ENCODE measurements at regions not wholly inside any gene's neighbourhood (a gene's known extent, or its start where the extent isn't known, plus 50 kb on each side); places are given as distances from the start of the nearest gene placed in this dataset.

DNA sequence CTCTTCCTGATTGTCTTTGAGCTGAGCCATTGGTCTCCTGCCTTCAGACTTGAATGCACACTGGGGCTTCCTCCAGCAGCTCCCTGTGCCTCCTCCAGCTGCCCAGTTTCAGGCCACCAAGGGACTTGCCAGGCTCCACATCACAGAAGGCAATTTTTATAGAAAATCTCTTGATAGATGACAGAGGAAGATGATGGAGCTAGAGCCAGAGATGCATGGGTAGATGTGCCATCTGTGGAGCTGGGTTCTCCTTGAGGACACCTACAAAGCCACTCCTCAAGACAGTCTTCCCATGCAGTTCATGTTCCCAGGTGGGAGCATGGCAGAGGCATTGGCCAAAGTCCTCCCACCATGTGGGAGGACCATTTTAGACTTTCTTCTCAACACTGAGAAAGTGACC is 239.6 kb upstream of the IRX1 start:
- Histone ChIP-seq H3K27ac (ENCODE audit: low read length) (no peak overlapping the region), H3K79me2 (ENCODE audit: insufficient read depth, low read length) (no peaks in the 10 kb centered on the region), H3K9me3 (ENCODE audit: insufficient read depth, low read length, severe bottlenecking) (peaks cover 2% of the 10 kb centered on the region), H2AFZ (ENCODE audit: low read depth, low read length) (no peak overlapping the region), H3K27me3 (ENCODE audit: insufficient read depth, low read length, poor library complexity) (no peaks in the 10 kb centered on the region), H3K9ac (ENCODE audit: low read depth, low read length) (no peak overlapping the region), H3K4me1 (ENCODE audit: insufficient read depth, low read length) (no peaks in the 10 kb centered on the region), H4K20me1 (ENCODE audit: insufficient read depth, low read length) (no peaks in the 10 kb centered on the region), H3K4me3 (ENCODE audit: low read depth in 1 of 2, low read length in 2 of 2) (no peak overlapping the region), H3K36me3 (ENCODE audit: insufficient read depth, low read length) (no peaks in the 10 kb centered on the region), H3K4me2 (ENCODE audit: insufficient read depth, low read length) (no peak overlapping the region)
- DNase-seq (no peak), ATAC-seq (ENCODE audit: insufficient read depth, low read depth) (no peak)
- TF ChIP-seq, protein P1, sequence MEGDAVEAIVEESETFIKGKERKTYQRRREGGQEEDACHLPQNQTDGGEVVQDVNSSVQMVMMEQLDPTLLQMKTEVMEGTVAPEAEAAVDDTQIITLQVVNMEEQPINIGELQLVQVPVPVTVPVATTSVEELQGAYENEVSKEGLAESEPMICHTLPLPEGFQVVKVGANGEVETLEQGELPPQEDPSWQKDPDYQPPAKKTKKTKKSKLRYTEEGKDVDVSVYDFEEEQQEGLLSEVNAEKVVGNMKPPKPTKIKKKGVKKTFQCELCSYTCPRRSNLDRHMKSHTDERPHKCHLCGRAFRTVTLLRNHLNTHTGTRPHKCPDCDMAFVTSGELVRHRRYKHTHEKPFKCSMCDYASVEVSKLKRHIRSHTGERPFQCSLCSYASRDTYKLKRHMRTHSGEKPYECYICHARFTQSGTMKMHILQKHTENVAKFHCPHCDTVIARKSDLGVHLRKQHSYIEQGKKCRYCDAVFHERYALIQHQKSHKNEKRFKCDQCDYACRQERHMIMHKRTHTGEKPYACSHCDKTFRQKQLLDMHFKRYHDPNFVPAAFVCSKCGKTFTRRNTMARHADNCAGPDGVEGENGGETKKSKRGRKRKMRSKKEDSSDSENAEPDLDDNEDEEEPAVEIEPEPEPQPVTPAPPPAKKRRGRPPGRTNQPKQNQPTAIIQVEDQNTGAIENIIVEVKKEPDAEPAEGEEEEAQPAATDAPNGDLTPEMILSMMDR (IDR thresholded peaks at IDR 0.05; ENCODE audit: borderline replicate concordance, extremely low read depth, low read length, poor library complexity, severe bottlenecking), result no peak
- TF ChIP-seq EZH2 (IDR thresholded peaks at IDR 0.05; ENCODE audit: borderline replicate concordance, low read depth, low read length, severe bottlenecking), result no peak

DNA sequence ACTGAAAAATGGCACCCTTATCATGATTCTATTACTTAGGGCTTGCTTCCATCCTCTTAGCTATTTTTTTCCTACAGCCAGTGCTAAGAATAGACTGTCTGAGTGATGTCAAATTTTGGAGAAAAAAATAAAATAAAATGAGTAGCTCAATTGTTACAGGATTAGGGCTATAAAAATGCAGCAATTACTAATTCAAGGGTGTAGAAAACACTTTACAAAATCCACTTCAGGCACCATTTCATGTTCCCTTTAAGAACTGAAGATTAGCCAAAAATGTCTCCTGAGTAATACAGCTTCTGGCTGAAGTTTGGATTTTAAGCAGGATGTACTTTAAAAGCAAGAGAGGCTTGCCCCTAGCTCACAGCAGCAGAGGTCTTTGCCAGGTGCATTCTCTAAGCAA is 240.5 kb upstream of the IRX1 start:
- no peaks in the 10 kb centered on the region for H3K27me3 ChIP-seq (ENCODE audit: insufficient read depth, low read length, poor library complexity)
- no peaks in the 10 kb centered on the region for H3K36me3 ChIP-seq (ENCODE audit: insufficient read depth, low read length)
- no peak for ATAC-seq (ENCODE audit: insufficient read depth, low read depth)
- H3K4me1 ChIP-seq (ENCODE audit: insufficient read depth, low read length), result no peaks in the 10 kb centered on the region
- no peak overlapping the region for H2AFZ ChIP-seq (ENCODE audit: low read depth, low read length)
- no peak overlapping the region for H3K9ac ChIP-seq (ENCODE audit: low read depth, low read length)
- H3K27ac ChIP-seq (ENCODE audit: low read length), result no peak overlapping the region
- no peak for TF ChIP-seq EZH2 (IDR thresholded peaks at IDR 0.05; ENCODE audit: borderline replicate concordance, low read depth, low read length, severe bottlenecking)
- TF ChIP-seq, protein P1 (IDR thresholded peaks at IDR 0.05; ENCODE audit: borderline replicate concordance, extremely low read depth, low read length, poor library complexity, severe bottlenecking), result no peak
- H3K9me3 ChIP-seq (ENCODE audit: insufficient read depth, low read length, severe bottlenecking), result peaks cover 2% of the 10 kb centered on the region
- no peak overlapping the region for H3K4me3 ChIP-seq (ENCODE audit: low read depth in 1 of 2, low read length in 2 of 2)
- DNase-seq, result no peak
- H3K4me2 ChIP-seq (ENCODE audit: insufficient read depth, low read length), result no peak overlapping the region
- H4K20me1 ChIP-seq (ENCODE audit: insufficient read depth, low read length), result no peaks in the 10 kb centered on the region
- H3K79me2 ChIP-seq (ENCODE audit: insufficient read depth, low read length), result no peaks in the 10 kb centered on the region

DNA sequence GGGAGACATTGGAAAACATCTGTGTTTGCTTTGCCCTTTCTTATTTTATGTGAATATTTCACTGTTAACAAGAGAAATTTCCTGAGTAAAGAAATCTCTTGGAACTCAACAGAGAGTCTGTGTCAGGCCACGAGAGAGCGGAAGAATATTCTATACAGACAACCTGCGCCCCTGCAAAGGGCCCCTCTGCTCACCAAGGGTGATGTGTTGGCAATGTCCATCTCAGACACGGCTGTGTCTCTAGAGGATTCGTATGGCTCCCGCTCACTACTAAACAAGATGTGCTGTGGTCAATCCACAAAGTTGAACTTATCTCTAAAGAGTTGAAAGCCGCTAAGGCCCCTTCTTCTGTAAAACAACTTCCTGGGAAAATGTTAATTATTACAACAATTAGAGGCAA is 241.0 kb upstream of the IRX1 start:
- DNase-seq, result no peak
- Histone ChIP-seq H3K4me2 (ENCODE audit: insufficient read depth, low read length) (no peak overlapping the region), H2AFZ (ENCODE audit: low read depth, low read length) (no peak overlapping the region), H4K20me1 (ENCODE audit: insufficient read depth, low read length) (no peaks in the 10 kb centered on the region), H3K27me3 (ENCODE audit: insufficient read depth, low read length, poor library complexity) (no peaks in the 10 kb centered on the region), H3K9ac (ENCODE audit: low read depth, low read length) (no peak overlapping the region), H3K4me1 (ENCODE audit: insufficient read depth, low read length) (no peaks in the 10 kb centered on the region), H3K36me3 (ENCODE audit: insufficient read depth, low read length) (no peaks in the 10 kb centered on the region), H3K9me3 (ENCODE audit: insufficient read depth, low read length, severe bottlenecking) (peaks cover 2% of the 10 kb centered on the region), H3K27ac (ENCODE audit: low read length) (no peak overlapping the region), H3K79me2 (ENCODE audit: insufficient read depth, low read length) (no peaks in the 10 kb centered on the region), H3K4me3 (ENCODE audit: low read depth in 1 of 2, low read length in 2 of 2) (no peak overlapping the region)
- TF ChIP-seq, protein P1 (IDR thresholded peaks at IDR 0.05; ENCODE audit: borderline replicate concordance, extremely low read depth, low read length, poor library complexity, severe bottlenecking), result no peak
- TF ChIP-seq EZH2 (IDR thresholded peaks at IDR 0.05; ENCODE audit: borderline replicate concordance, low read depth, low read length, severe bottlenecking), result no peak
- ATAC-seq (ENCODE audit: insufficient read depth, low read depth), result no peak

DNA sequence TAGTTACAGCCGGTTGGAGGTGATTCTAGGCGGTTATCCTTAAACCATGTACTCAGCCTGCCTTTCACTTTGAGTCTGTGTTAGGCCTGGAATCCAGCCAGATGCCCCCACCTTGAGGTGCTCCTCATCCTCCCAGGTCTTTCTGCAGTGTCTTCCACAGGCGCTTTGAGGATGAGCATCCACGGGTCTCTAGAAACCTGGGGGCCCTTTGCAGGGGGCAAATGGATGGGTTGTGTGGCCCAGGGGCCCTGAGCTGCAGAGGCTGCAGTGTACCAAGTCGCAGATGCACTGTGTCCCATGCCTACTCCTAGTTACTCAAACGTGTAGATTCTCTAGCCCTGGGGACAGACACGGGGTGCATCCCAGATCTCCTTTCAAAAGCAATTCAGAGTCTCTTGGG is 242.1 kb upstream of the IRX1 start:
- TF ChIP-seq, protein P1 (IDR thresholded peaks at IDR 0.05; ENCODE audit: borderline replicate concordance, extremely low read depth, low read length, poor library complexity, severe bottlenecking), result no peak
- TF ChIP-seq EZH2 (IDR thresholded peaks at IDR 0.05; ENCODE audit: borderline replicate concordance, low read depth, low read length, severe bottlenecking), result no peak
- H3K79me2 ChIP-seq (ENCODE audit: insufficient read depth, low read length), result no peaks in the 10 kb centered on the region
- ATAC-seq (ENCODE audit: insufficient read depth, low read depth), result no peak

More for the DNA sequence above, 242.1 kb upstream of the IRX1 start:
- Histone ChIP-seq H3K27ac (ENCODE audit: low read length) (no peak overlapping the region), H3K9ac (ENCODE audit: low read depth, low read length) (no peak overlapping the region), H3K36me3 (ENCODE audit: insufficient read depth, low read length) (no peaks in the 10 kb centered on the region), H3K9me3 (ENCODE audit: insufficient read depth, low read length, severe bottlenecking) (peaks cover 2% of the 10 kb centered on the region), H3K4me3 (ENCODE audit: low read depth in 1 of 2, low read length in 2 of 2) (no peak overlapping the region), H3K4me2 (ENCODE audit: insufficient read depth, low read length) (no peak overlapping the region), H3K4me1 (ENCODE audit: insufficient read depth, low read length) (no peaks in the 10 kb centered on the region), H3K27me3 (ENCODE audit: insufficient read depth, low read length, poor library complexity) (no peaks in the 10 kb centered on the region), H2AFZ (ENCODE audit: low read depth, low read length) (no peak overlapping the region), H4K20me1 (ENCODE audit: insufficient read depth, low read length) (no peaks in the 10 kb centered on the region)
- DNase-seq, result no peak

Measured in DND-41 (cell line).